IMR-90 (cell line): ENCODE measurements at regions not wholly inside any gene's neighbourhood (a gene's known extent, or its start where the extent isn't known, plus 50 kb on each side); places are given as distances from the start of the nearest gene placed in this dataset.

Experiments used
- ATAC-seq: fragments of 200-7000 bp; cut with Tn5 transposase; 2 replicates; pipeline ENCODE4 v1.9.1; 2020; ENCODE audit warnings: low read depth, mild to moderate bottlenecking, moderate library complexity
- BruUV-seq: library from RNA; stranded (reverse); fragments of 400-500 nt; replicated peaks from 2 replicates; lab custom pipeline; 2021; lab: Mats Ljungman, UMichigan
- CTCF ChIA-PET: fragments of 300-600 bp; formaldehyde crosslinking; extraction: SDS; loops from one replicate; lab custom pipeline; 2021; ENCODE audit warnings: antibody characterized with exemption; lab: Yijun Ruan, JAX
- POLR2A ChIA-PET: fragments of 300-600 bp; sonication (Branson Sonifier 250); formaldehyde crosslinking; loops from one replicate; lab custom pipeline; 2022; ENCODE audit warnings: antibody characterized with exemption; ENCODE audit not compliant: unreplicated experiment; lab: Charles Lee
- DNase-seq: peaks from one replicate; pipeline ENCODE4 v3.0.0; 2013
- H2AFZ ChIP-seq: replicated peaks from 2 replicates; pipeline ENCODE3; 2013; ENCODE audit warnings: low read length, mild to moderate bottlenecking; ENCODE audit not compliant: poor library complexity
- H2AK5ac ChIP-seq: 2 replicates; pipeline ENCODE4 v1.6.1; 2013; ENCODE audit warnings: low read depth, low read length, inconsistent platforms
- H2AK9ac ChIP-seq: replicated peaks from 2 replicates; pipeline ENCODE3; 2013; ENCODE audit warnings: mild to moderate bottlenecking, low read depth, low read length, moderate library complexity; ENCODE audit not compliant: poor library complexity
- H2BK120ac ChIP-seq: 2 replicates; pipeline ENCODE4 v1.6.1; 2013; ENCODE audit warnings: low read depth, low read length, inconsistent platforms
- H2BK15ac ChIP-seq: 3 replicates; pipeline ENCODE4 v1.6.1; 2013; ENCODE audit warnings: low read depth, low read length, inconsistent platforms
- H2BK20ac ChIP-seq: 2 replicates; pipeline ENCODE4 v1.6.1; 2013; ENCODE audit warnings: low read depth, mild to moderate bottlenecking, inconsistent platforms, low read length, moderate library complexity
- H2BK5ac ChIP-seq: 2 replicates; pipeline ENCODE4 v1.6.1; 2013; ENCODE audit warnings: mild to moderate bottlenecking, low read depth, low read length, inconsistent platforms; ENCODE audit not compliant: poor library complexity, severe bottlenecking
- H3K14ac ChIP-seq: replicated peaks from 2 replicates; pipeline ENCODE4 v1.6.1; 2013; ENCODE audit warnings: low read depth, low read length, inconsistent platforms
- H3K18ac ChIP-seq: 2 replicates; pipeline ENCODE4 v1.6.1; 2013; ENCODE audit warnings: low read depth, low read length, control low read depth
- H3K23ac ChIP-seq: 2 replicates; pipeline ENCODE4 v1.6.1; 2013; ENCODE audit warnings: low read depth, low read length, inconsistent platforms
- H3K27ac ChIP-seq: 2 replicates; pipeline ENCODE4 v1.5.1; 2013; ENCODE audit warnings: mild to moderate bottlenecking, control low read depth, low read length; ENCODE audit not compliant: insufficient read depth
- H3K27me3 ChIP-seq: 2 replicates; pipeline ENCODE4 v1.6.1; 2013; ENCODE audit warnings: low read length; ENCODE audit not compliant: control insufficient read depth, insufficient read depth
- H3K36me3 ChIP-seq: 2 replicates; pipeline ENCODE4 v1.6.1; 2013; ENCODE audit warnings: low read length, mixed read lengths; ENCODE audit not compliant: control insufficient read depth, insufficient read depth
- H3K4ac ChIP-seq: 2 replicates; pipeline ENCODE4 v1.6.1; 2013; ENCODE audit warnings: low read depth, low read length, inconsistent platforms
- H3K4me1 ChIP-seq: 2 replicates; pipeline ENCODE4 v1.6.1; 2013; ENCODE audit warnings: low read length, mixed read lengths; ENCODE audit not compliant: control insufficient read depth, insufficient read depth
- H3K4me2 ChIP-seq: 2 replicates; pipeline ENCODE4 v1.6.1; 2013; ENCODE audit warnings: low read depth, mild to moderate bottlenecking, control low read depth, low read length, moderate library complexity
- H3K4me3 ChIP-seq: 2 replicates; pipeline ENCODE4 v1.5.1; 2013; ENCODE audit warnings: low read depth, mild to moderate bottlenecking, control low read depth, low read length, moderate library complexity; ENCODE audit not compliant: insufficient read depth
- H3K56ac ChIP-seq: 2 replicates; pipeline ENCODE4 v1.6.1; 2013; ENCODE audit warnings: low read length, inconsistent platforms; ENCODE audit not compliant: insufficient read depth; ENCODE audit errors: extremely low read depth
- H3K79me1 ChIP-seq, 2 experiments: 2 replicates each; pipeline ENCODE4 v1.6.1; 2013; ENCODE audit warnings: low read length in 2 of 2, inconsistent platforms in 1 of 2, low read depth in 1 of 2
- H3K9ac ChIP-seq: 2 replicates; pipeline ENCODE4 v1.6.1; 2013; ENCODE audit warnings: low read depth, low read length, control low read depth
- H3K9me1 ChIP-seq: 2 replicates; pipeline ENCODE4 v1.6.1; 2013; ENCODE audit warnings: low read length, inconsistent platforms; ENCODE audit not compliant: insufficient read depth
- H3K9me3 ChIP-seq: 2 replicates; pipeline ENCODE4 v1.6.1; 2013; ENCODE audit warnings: low read length; ENCODE audit not compliant: control insufficient read depth, insufficient read depth
- H4K20me1 ChIP-seq: 2 replicates; pipeline ENCODE4 v1.6.1; 2013; ENCODE audit warnings: low read length, inconsistent platforms; ENCODE audit not compliant: insufficient read depth
- H4K5ac ChIP-seq: 2 replicates; pipeline ENCODE4 v1.6.1; 2013; ENCODE audit warnings: mild to moderate bottlenecking, low read depth, low read length, control low read depth
- H4K8ac ChIP-seq, 2 experiments: 2 replicates each; pipeline ENCODE4 v1.6.1; 2013; ENCODE audit warnings: low read depth in 2 of 2, low read length in 2 of 2, control low read depth in 1 of 2, inconsistent platforms in 1 of 2
- H4K91ac ChIP-seq: 2 replicates; pipeline ENCODE4 v1.6.1; 2013; ENCODE audit warnings: low read depth, low read length, inconsistent platforms; ENCODE audit not compliant: insufficient read depth
- CEBPB ChIP-seq: IDR thresholded peaks from 2 replicates; pipeline ENCODE4 v1.6.1; 2012; ENCODE audit warnings: low read depth, low read length, improper control_type of control experiment
- CHD1 ChIP-seq: IDR thresholded peaks from 2 replicates; pipeline ENCODE4 v1.6.1; 2012; ENCODE audit warnings: low read depth, low read length, improper control_type of control experiment
- MAFK ChIP-seq: IDR thresholded peaks from 2 replicates; pipeline ENCODE4 v1.6.1; 2012; ENCODE audit warnings: low read depth, low read length, improper control_type of control experiment
- MXI1 ChIP-seq: IDR thresholded peaks from 2 replicates; pipeline ENCODE4 v1.6.1; 2012; ENCODE audit warnings: low read depth, mild to moderate bottlenecking, low read length, moderate library complexity, borderline replicate concordance
- NFE2L2 ChIP-seq: fragments of 150-350 bp; IDR thresholded peaks from 2 replicates; pipeline ENCODE4 v1.6.1; 2016; ENCODE audit warnings: low read depth, mild to moderate bottlenecking, low read length
- RCOR1 ChIP-seq: IDR thresholded peaks from 2 replicates; pipeline ENCODE4 v1.6.1; 2012; ENCODE audit warnings: mild to moderate bottlenecking, low read length, improper control_type of control experiment; ENCODE audit not compliant: insufficient replicate concordance
- RFX5 ChIP-seq: IDR thresholded peaks from 2 replicates; pipeline ENCODE4 v1.8.0; 2012; ENCODE audit warnings: low read depth, mild to moderate bottlenecking, low read length, moderate library complexity
- SMC3 ChIP-seq: fragments of 150-350 bp; IDR thresholded peaks from 2 replicates; pipeline ENCODE4 v1.6.1; 2016; ENCODE audit warnings: low read depth, mild to moderate bottlenecking, antibody characterized with exemption, low read length, moderate library complexity
- WGBS, 2 experiments: methylation state at CpG; one replicate each; pipeline versions ENCODE4 v1.1.5 to v1.1.7; 2013; ENCODE audit warnings: missing lambda C conversion rate in 2 of 2; ENCODE audit not compliant: insufficient read length in 1 of 2; ENCODE audit errors: extremely low coverage in 2 of 2; 5-methylcytosine and 5-hydroxymethylcytosine counted together
- dilution Hi-C: fragments of 300-500 bp; cut with HindIII; formaldehyde crosslinking; loops from one replicate; pipeline ENCODE4 v1.14.3; 2018; ENCODE audit warnings: low sequenced_read_pairs; ENCODE audit not compliant: unreplicated experiment
- in situ Hi-C: fragments of 300-500 bp; cut with MboI; formaldehyde crosslinking; loops from 3 replicates; pipeline ENCODE4 v1.14.3; 2019; ENCODE audit warnings: low sequenced_read_pairs, inconsistent platforms, mixed read lengths
- intact Hi-C: fragments of 100-400 bp; cut with micrococcal nuclease; formaldehyde crosslinking; loops from 2 replicates; pipeline ENCODE4 v1.10.0; 2022
- TF ChIP-seq, protein P1 (sequence below): fragments of 150-350 bp; IDR thresholded peaks from 2 replicates; pipeline ENCODE4 v1.6.1; 2017; ENCODE audit warnings: mild to moderate bottlenecking, antibody characterized with exemption, low read length, low read depth

DNA sequence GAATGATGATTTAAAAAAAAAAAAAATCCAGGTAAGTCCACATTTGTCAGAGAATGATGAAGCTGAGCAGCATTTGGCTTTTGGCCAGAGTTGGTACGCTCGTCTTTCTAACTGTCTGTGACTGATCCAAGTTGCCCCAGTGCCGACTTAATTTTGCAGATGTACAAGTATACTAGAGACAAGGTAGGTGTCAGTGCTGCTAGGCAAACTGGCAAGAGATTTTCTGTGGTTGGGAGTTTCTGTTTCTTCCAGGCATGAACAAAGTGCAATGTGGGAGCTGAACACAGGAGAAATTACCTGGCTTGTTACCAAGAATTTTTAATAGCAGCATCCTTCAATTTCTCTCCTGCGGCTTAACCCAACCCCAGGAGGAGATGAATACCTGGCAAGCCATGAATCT lies 307.7 kb downstream of the BUD13 start:
- no peak overlapping the region for H3K14ac ChIP-seq
- BruUV-seq: no TSS peak
- no peaks in the 10 kb centered on the region for H3K4me1 ChIP-seq
- H3K18ac ChIP-seq: no peak overlapping the region
- TF ChIP-seq RCOR1: no peak
- TF ChIP-seq RFX5: no peak
- TF ChIP-seq CEBPB: no peak
- TF ChIP-seq, protein P1, sequence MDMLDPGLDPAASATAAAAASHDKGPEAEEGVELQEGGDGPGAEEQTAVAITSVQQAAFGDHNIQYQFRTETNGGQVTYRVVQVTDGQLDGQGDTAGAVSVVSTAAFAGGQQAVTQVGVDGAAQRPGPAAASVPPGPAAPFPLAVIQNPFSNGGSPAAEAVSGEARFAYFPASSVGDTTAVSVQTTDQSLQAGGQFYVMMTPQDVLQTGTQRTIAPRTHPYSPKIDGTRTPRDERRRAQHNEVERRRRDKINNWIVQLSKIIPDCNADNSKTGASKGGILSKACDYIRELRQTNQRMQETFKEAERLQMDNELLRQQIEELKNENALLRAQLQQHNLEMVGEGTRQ: no peak
- TF ChIP-seq MXI1: no peak
- no peak for TF ChIP-seq MAFK
- no peak for TF ChIP-seq CHD1
- no peak for TF ChIP-seq NFE2L2
- TF ChIP-seq SMC3: no peak
- 50% methylated on average over 2 of the region's 4 CpGs; no CpG with 5 or more reads in 1 of the 2 experiments for WGBS, 2 experiments
- no peak overlapping the region for H3K27ac ChIP-seq
- no peak overlapping the region for H3K23ac ChIP-seq
- no peak overlapping the region for H2BK120ac ChIP-seq
- no peak overlapping the region for H4K8ac ChIP-seq
- no peaks in the 10 kb centered on the region for H3K36me3 ChIP-seq
- H3K4ac ChIP-seq: no peak overlapping the region
- no peaks in the 10 kb centered on the region for H4K20me1 ChIP-seq
- H4K5ac ChIP-seq: no peak overlapping the region
- no peak overlapping the region for H2BK15ac ChIP-seq
- in situ Hi-C loops: no loop called here
- H2BK5ac ChIP-seq: no peak overlapping the region
- no peaks in the 10 kb centered on the region for H3K9me3 ChIP-seq
- no peak for DNase-seq
- H3K9ac ChIP-seq: no peak overlapping the region
- no peak overlapping the region for H2AK9ac ChIP-seq
- no peaks in the 10 kb centered on the region for H3K9me1 ChIP-seq
- no peak overlapping the region for H3K4me2 ChIP-seq
- no peak overlapping the region for H3K56ac ChIP-seq
- no peak overlapping the region for H2AK5ac ChIP-seq
- H3K4me3 ChIP-seq: no peak overlapping the region
- intact Hi-C loops: no loop called here
- ChIA-PET CTCF (no interaction called here), POLR2A (no interaction called here)
- H2AFZ ChIP-seq: no peak overlapping the region
- dilution Hi-C loops: no loop called here
- H4K91ac ChIP-seq: no peak overlapping the region
- no peak for ATAC-seq
- H3K27me3 ChIP-seq: no peaks in the 10 kb centered on the region; the same call in 1 of the 2 replicates
- no peak overlapping the region for H2BK20ac ChIP-seq
- no peaks in the 10 kb centered on the region for H3K79me1 ChIP-seq
